HFFc6 (cell line): ENCODE measurements at regions not wholly inside any gene's neighbourhood (a gene's known extent, or its start where the extent isn't known, plus 50 kb on each side); places are given as distances from the start of the nearest gene placed in this dataset.

Experiments used
- DNase-seq: peaks from one replicate; pipeline ENCODE4 v3.0.0-alpha.2; 2018
- H3K27ac Mint-ChIP-seq: 2 replicates; pipeline ENCODE4 v1.8.0; 2020; ENCODE audit warnings: mild to moderate bottlenecking, mixed read lengths
- H3K27me3 Mint-ChIP-seq: 2 replicates; pipeline ENCODE4 v1.8.0; 2021; ENCODE audit warnings: mild to moderate bottlenecking, moderate library complexity, mixed read lengths; ENCODE audit not compliant: insufficient read depth
- H3K36me3 Mint-ChIP-seq: 2 replicates; pipeline ENCODE4 v1.8.0; 2021; ENCODE audit warnings: low read depth, mixed read lengths
- H3K4me1 Mint-ChIP-seq: 2 replicates; pipeline ENCODE4 v1.8.0; 2020; ENCODE audit warnings: low read depth, mixed read lengths
- H3K4me3 Mint-ChIP-seq: 2 replicates; pipeline ENCODE4 v1.8.0; 2020; ENCODE audit warnings: mild to moderate bottlenecking, moderate library complexity, mixed read lengths
- H3K9me3 Mint-ChIP-seq: 2 replicates; pipeline ENCODE4 v1.8.0; 2020; ENCODE audit warnings: mild to moderate bottlenecking, mixed read lengths
- CTCF ChIP-seq: fragments of 200-600 bp; sonication (generic); IDR thresholded peaks from 2 replicates; pipeline ENCODE4 v1.5.0; 2021; ENCODE audit warnings: antibody characterized with exemption, mild to moderate bottlenecking

GRCh38 chr4:11334887-11335286 lies 93.8 kb downstream of the HS3ST1 start:
- no peaks in the 10 kb centered on the region for H3K36me3 Mint-ChIP-seq
- no peak for DNase-seq
- H3K27ac Mint-ChIP-seq = no peak overlapping the region
- H3K4me1 Mint-ChIP-seq = no peaks in the 10 kb centered on the region
- no peaks in the 10 kb centered on the region for H3K27me3 Mint-ChIP-seq
- peaks cover 38% of the 10 kb centered on the region for H3K9me3 Mint-ChIP-seq
- TF ChIP-seq CTCF = no peak
- no peak overlapping the region for H3K4me3 Mint-ChIP-seq

- Mint-ChIP-seq H3K9me3 (peaks cover 50% of the 10 kb centered on the region), H3K4me1 (no peaks in the 10 kb centered on the region), H3K36me3 (no peaks in the 10 kb centered on the region; the same call in none of the 2 replicates), H3K4me3 (no peak overlapping the region), H3K27ac (no peak overlapping the region), H3K27me3 (no peaks in the 10 kb centered on the region)
- TF ChIP-seq CTCF = no peak
- no peak for DNase-seq
Observed at GRCh38 chr4:11328401-11328800, 100.3 kb downstream of the HS3ST1 start.

- no peak for TF ChIP-seq CTCF
Observed at GRCh38 chr4:11326021-11326420, 102.7 kb downstream of the HS3ST1 start.

DNA sequence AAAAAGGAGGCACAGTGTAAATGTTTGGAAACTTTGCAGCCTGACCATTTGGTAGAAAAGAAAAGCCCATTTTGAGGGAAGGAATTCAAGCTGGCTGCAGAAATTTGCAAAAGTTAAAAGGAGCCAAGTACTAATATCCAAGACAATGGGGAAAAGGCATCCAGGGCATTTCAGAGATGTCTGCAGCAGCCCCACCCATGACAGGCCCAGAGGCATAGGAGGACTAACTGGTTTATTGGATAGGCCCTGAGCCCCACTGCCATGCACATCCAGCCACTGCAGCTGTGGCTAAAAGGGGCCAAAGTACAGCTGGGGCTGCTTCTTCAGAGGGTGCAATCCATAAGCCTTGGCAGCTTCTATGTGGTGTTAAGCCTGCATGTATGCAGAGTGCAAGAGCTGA lies 104.9 kb downstream of the HS3ST1 start:
- H3K9me3 Mint-ChIP-seq = peaks cover 62% of the 10 kb centered on the region
- H3K4me3 Mint-ChIP-seq = no peak overlapping the region
- no peak for TF ChIP-seq CTCF
- H3K27ac Mint-ChIP-seq = no peak overlapping the region
- no peaks in the 10 kb centered on the region for H3K27me3 Mint-ChIP-seq
- DNase-seq = no peak
- no peaks in the 10 kb centered on the region for H3K4me1 Mint-ChIP-seq
- no peaks in the 10 kb centered on the region; the same call in none of the 2 replicates for H3K36me3 Mint-ChIP-seq

More at GRCh38 chr4:11326021-11326420, 102.7 kb downstream of the HS3ST1 start:
- Mint-ChIP-seq H3K4me3 (no peak overlapping the region), H3K9me3 (peaks cover 48% of the 10 kb centered on the region), H3K36me3 (no peaks in the 10 kb centered on the region; the same call in none of the 2 replicates), H3K27ac (no peak overlapping the region), H3K27me3 (no peaks in the 10 kb centered on the region), H3K4me1 (no peaks in the 10 kb centered on the region)
- no peak for DNase-seq

- Mint-ChIP-seq H3K27me3 (no peaks in the 10 kb centered on the region; the same call in 1 of the 2 replicates), H3K4me1 (no peaks in the 10 kb centered on the region), H3K27ac (no peak overlapping the region), H3K9me3 (peaks cover 55% of the 10 kb centered on the region), H3K36me3 (no peaks in the 10 kb centered on the region), H3K4me3 (no peak overlapping the region)
- TF ChIP-seq CTCF = no peak
- no peak for DNase-seq
Observed at GRCh38 chr4:11313157-11313943, 115.3 kb downstream of the HS3ST1 start.
